Lower leg skin (tissue), 4 donors: ENCODE measurements at regions not wholly inside any gene's neighbourhood (a gene's known extent, or its start where the extent isn't known, plus 50 kb on each side); places are given as distances from the start of the nearest gene placed in this dataset.

Experiments
- DNase-seq, 2 donors: peaks; one replicate each; pipeline ENCODE4 v3.0.0-alpha.2; 2019; ENCODE audit warnings: low spot score in 2 of 2
- H3K4me3 ChIP-seq: fragments of 200-600 bp; sonication (generic); 2 replicates; pipeline ENCODE4 v1.5.1; 2017; ENCODE audit warnings: mild to moderate bottlenecking, low read depth; ENCODE audit not compliant: poor library complexity, severe bottlenecking
- CTCF ChIP-seq, 3 donors: fragments of 450-650 bp; IDR thresholded peaks; one replicate each; pipeline ENCODE4 v1.5.1; 2016; ENCODE audit warnings: antibody characterized with exemption in 3 of 3, mild to moderate bottlenecking in 3 of 3, moderate library complexity in 2 of 3
- POLR2A ChIP-seq, 2 donors: fragments of 450-650 bp; IDR thresholded peaks; one replicate each; pipeline ENCODE4 v1.6.1; 2016 to 2017; ENCODE audit warnings: antibody characterized with exemption in 2 of 2, mild to moderate bottlenecking in 1 of 2, moderate library complexity in 1 of 2
- WGBS, 2 donors: methylation state at CpG; one replicate each; pipeline ENCODE4 v1.1.5; 2018; 5-methylcytosine and 5-hydroxymethylcytosine counted together
- intact Hi-C: fragments of 100-400 bp; cut with DNase I; formaldehyde crosslinking; loops from one replicate; pipeline ENCODE4 v1.15.0; 2023; ENCODE audit warnings: low total_unique reads

- intact Hi-C loops: no loop called here
- no peak overlapping the region for H3K4me3 ChIP-seq
- no peak for TF ChIP-seq CTCF (IDR thresholded peaks at IDR 0.05)
- TF ChIP-seq POLR2A (IDR thresholded peaks at IDR 0.05): no peak
- DNase-seq: no peak
Observed at GRCh38 chr9:117775591-117775990, 71.4 kb downstream of the TLR4 start.

GRCh38 chr9:117777823-117778222 lies 73.6 kb downstream of the TLR4 start:
- TF ChIP-seq CTCF (IDR thresholded peaks at IDR 0.05) (no peak), POLR2A (IDR thresholded peaks at IDR 0.05) (no peak)
- H3K4me3 ChIP-seq: no peak overlapping the region
- intact Hi-C loops: no loop called here
- no peak for DNase-seq

- WGBS, 2 donors: 69 to 89% methylated on average over 3 of the region's 3 CpGs
- intact Hi-C loops: no loop called here
Observed at GRCh38 chr9:117779760-117780159, 75.6 kb downstream of the TLR4 start.

GRCh38 chr9:117782931-117783788 lies 79.0 kb downstream of the TLR4 start:
- peak; percentile 70 to 91 for DNase-seq

More at GRCh38 chr9:117779760-117780159, 75.6 kb downstream of the TLR4 start:
- no peak for DNase-seq
- TF ChIP-seq CTCF (IDR thresholded peaks at IDR 0.05) (no peak), POLR2A (IDR thresholded peaks at IDR 0.05) (no peak)
- H3K4me3 ChIP-seq: no peak overlapping the region

GRCh38 chr9:117783828-117784227 lies 79.6 kb downstream of the TLR4 start:
- no peak overlapping the region for H3K4me3 ChIP-seq
- intact Hi-C loops: no loop called here
- no peak for DNase-seq
- TF ChIP-seq CTCF (IDR thresholded peaks at IDR 0.05) (no peak), POLR2A (IDR thresholded peaks at IDR 0.05) (no peak)
- 65 to 75% methylated on average over 1 of the region's 1 CpG for WGBS, 2 donors

More at GRCh38 chr9:117782931-117783788, 79.0 kb downstream of the TLR4 start:
- 24 to 25% methylated on average over 10 of the region's 10 CpGs for WGBS, 2 donors
- no peak overlapping the region for H3K4me3 ChIP-seq
- TF ChIP-seq POLR2A (IDR thresholded peaks at IDR 0.05) (no peak), CTCF (IDR thresholded peaks at IDR 0.05) (peak in 1 of 3 donors; percentile 72)
- intact Hi-C loops: no loop called here

- no peak for DNase-seq
- H3K4me3 ChIP-seq: no peak overlapping the region
- intact Hi-C loops: no loop called here
- TF ChIP-seq POLR2A (IDR thresholded peaks at IDR 0.05) (no peak), CTCF (IDR thresholded peaks at IDR 0.05) (no peak)
- WGBS, 2 donors: 35 to 75% methylated on average over 1 of the region's 1 CpG
Observed at GRCh38 chr9:117784996-117785395, 80.8 kb downstream of the TLR4 start.
